IPS-NIHi7 (cell line): ENCODE measurements at regions not wholly inside any gene's neighbourhood (a gene's known extent, or its start where the extent isn't known, plus 50 kb on each side); places are given as distances from the start of the nearest gene placed in this dataset.

Source experiments
- DNase-seq: peaks from one replicate; pipeline ENCODE4 v3.0.0; 2012; ENCODE audit warnings: mixed read lengths; ENCODE audit errors: extremely low spot score

DNA sequence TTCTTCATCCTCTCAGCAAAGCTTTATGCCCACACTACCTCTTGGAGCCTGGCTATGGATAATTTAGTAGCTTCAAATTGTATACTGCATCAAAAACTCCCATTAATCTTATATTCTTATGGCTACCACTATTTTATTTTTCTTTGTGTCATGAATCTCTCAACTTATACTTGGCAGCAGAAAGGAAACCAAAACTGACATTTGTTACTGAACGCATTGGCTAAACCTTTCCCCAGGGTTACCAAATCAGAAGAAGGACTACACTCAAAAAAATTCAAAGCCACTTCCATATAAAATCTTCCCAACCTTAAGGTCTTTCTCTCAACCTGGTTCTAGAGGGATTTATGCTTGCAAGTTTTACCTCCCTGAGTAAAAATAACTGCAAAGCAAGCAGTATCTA, 97.0 kb upstream of the REG3G start:
- DNase-seq, result no peak

DNA sequence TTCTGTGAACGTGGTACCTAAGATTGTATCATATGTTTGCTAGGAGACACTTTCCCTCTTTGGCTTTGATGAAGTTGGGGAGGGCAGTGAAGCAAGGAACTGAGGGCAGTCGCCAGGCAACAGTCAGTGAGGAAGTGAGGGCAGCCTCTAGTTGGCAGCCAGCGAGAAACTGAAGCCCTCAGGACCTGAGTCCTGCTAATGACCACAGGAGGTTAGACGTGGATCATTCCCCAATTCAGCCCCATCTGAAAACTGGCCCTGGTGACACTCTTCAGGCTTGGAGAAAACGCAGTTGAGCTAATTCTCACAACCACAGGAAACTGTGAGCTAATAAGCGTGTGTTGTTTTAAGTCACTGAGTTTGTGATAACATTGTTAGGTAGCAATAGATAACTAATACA, 84.5 kb upstream of the REG3G start:
- DNase-seq, result no peak

DNA sequence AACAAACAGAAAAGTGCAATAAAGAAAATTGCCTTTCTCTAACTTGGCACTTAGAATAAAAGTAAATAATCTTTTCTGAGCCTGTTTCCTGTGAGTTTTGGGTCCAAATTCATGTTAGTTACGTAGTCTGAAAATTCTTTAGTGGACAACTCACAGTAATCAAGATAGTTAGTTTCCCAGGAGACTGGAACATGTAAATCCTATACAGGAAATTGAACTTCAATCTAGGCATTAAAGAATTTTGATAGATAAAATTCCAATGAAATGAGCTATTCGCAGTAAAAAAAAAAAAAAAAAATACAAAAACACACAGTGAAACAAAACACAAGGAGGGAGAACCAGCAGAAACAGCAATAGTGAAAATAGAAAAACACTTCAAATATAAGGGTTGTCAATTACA, 83.8 kb upstream of the REG3G start:
- no peak for DNase-seq

DNA sequence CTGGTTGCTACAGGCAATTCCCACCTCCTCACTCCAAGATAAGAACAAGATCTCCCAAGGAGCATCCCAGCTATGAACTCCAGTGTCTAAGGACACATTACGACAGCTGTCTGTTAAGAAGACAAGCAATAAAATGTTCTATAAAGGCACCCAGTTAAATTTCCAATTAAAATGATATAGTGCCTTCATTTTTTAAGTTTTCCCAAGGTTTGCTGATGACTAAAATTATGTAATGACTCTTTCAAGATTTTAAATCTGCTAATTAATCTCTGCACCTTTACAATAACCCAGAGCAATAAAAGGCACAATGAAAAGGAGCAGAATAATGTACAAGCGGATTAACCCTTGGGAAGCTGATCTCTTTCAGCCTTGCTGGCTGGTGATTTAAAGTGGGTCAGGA, 61.6 kb upstream of the REG3G start:
- no peak for DNase-seq

DNA sequence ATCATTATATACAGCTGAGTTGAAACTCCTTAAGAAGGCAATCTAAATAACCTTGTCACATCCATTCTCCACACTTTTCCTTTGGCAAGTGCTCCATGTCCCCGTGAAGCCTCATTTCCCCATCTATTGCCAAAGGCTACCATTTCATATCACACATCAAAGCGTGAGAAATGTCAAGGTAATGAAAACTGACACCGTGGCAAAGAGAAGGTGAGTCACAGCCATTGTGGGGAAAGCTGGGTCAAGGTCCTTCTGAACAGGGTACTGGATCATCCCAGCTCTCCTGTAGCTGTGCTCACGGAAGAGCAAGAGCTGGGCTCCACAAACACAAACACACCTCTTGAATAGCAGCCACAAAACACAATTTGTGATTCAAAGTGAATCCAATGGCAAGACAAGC, 58.2 kb upstream of the REG3G start:
- DNase-seq, result no peak

DNA sequence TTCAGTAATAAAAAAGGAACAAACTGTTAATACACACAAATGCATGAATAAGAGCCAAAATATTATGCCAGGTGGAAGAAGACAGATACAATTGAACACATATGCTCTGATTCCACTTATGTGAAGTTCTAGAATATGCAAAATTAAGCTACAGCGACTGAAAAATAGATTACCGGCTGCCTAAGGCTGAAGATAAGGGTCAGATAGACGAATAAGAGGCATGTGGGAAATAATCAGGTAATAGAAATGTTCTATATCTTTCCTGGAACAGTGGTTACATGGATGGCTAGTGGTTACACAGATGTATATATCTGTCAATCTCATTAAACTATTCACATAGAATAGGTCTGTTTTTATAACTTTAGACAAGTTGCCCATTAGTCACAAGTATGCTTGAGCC, 51.9 kb upstream of the REG3G start:
- DNase-seq, result no peak
